ENCODE measurements at regions not wholly inside any gene's neighbourhood (a gene's known extent, or its start where the extent isn't known, plus 50 kb on each side); places are given as distances from the start of the nearest gene placed in this dataset.

DNA sequence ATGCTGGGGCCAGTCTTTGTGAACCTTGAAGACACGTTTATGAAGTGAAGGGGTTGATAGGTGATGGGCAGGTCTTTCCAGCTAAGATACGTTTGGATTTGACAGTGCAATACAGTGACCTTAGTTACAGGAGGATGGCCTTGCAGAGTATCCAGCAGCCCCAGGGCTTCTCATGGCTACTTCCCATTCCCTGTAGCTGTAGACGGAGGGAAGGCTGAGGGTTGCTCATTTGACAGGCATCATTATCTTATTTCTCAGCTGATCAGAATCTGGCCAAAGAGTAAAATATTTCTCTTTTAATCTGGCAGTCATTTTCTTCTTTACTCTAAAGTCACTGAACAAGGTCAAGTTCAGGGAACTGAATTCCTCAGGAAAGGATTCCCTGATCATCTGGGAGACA lies 85.1 kb upstream of the RMDN2 start:
- H3K4me3 ChIP-seq: no peak overlapping the region
- H3K27ac ChIP-seq: no peak overlapping the region
- TF ChIP-seq, protein P1, sequence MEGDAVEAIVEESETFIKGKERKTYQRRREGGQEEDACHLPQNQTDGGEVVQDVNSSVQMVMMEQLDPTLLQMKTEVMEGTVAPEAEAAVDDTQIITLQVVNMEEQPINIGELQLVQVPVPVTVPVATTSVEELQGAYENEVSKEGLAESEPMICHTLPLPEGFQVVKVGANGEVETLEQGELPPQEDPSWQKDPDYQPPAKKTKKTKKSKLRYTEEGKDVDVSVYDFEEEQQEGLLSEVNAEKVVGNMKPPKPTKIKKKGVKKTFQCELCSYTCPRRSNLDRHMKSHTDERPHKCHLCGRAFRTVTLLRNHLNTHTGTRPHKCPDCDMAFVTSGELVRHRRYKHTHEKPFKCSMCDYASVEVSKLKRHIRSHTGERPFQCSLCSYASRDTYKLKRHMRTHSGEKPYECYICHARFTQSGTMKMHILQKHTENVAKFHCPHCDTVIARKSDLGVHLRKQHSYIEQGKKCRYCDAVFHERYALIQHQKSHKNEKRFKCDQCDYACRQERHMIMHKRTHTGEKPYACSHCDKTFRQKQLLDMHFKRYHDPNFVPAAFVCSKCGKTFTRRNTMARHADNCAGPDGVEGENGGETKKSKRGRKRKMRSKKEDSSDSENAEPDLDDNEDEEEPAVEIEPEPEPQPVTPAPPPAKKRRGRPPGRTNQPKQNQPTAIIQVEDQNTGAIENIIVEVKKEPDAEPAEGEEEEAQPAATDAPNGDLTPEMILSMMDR (IDR thresholded peaks at IDR 0.05): no peak
- no peaks in the 10 kb centered on the region for H3K27me3 ChIP-seq
- H3K9me3 ChIP-seq: no peaks in the 10 kb centered on the region
- DNase-seq: no peak
- no peaks in the 10 kb centered on the region for H3K4me1 ChIP-seq
- intact Hi-C loops (cut with DNase I; ENCODE audit: low total_unique reads): loop anchor here (5.0 kb wide), 1 partner anchor 448 kb away; no protein-coding TSS in a partner anchor
- H3K36me3 ChIP-seq: no peaks in the 10 kb centered on the region

DNA sequence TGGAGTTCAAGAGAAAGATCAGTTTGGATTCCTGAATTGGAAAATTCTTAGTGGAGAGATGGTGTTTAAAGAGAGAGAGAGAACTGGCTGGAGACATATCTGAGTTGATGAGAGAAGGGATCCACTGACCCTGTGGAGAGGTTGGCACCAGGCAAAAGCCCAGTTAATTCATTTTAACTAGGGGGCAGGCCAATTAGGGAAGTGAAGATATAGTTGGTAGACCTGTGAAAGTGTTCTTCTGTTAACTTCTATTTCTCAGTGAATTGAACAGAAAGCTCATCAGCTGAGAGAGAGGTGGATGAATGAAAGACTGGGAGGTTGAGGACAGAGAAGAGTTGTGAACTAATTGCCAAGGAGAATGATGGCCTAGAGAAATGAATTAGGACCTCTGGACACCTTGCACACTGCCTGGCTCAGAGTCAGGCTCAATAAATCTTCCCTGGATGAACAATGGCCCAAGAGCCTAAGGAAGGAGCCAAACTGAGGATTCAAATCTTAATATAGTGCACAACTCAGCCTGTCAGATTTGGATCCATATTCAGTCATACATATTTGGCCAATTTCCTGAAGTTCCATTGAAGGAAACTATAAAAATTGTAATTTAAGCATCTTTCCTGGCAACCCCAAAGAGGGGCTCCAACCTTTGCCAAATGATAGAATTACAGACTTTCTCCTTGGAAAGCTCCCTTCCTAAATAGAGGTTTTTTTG lies 82.2 kb upstream of the RMDN2 start:
- no peak for DNase-seq
- Histone ChIP-seq H3K36me3 (no peaks in the 10 kb centered on the region), H3K4me1 (no peaks in the 10 kb centered on the region), H3K9me3 (no peaks in the 10 kb centered on the region), H3K27me3 (no peaks in the 10 kb centered on the region), H3K27ac (no peak overlapping the region), H3K4me3 (no peak overlapping the region)
- intact Hi-C loops (cut with DNase I; ENCODE audit: low total_unique reads): no loop called here
- TF ChIP-seq, protein P1 (IDR thresholded peaks at IDR 0.05): no peak

DNA sequence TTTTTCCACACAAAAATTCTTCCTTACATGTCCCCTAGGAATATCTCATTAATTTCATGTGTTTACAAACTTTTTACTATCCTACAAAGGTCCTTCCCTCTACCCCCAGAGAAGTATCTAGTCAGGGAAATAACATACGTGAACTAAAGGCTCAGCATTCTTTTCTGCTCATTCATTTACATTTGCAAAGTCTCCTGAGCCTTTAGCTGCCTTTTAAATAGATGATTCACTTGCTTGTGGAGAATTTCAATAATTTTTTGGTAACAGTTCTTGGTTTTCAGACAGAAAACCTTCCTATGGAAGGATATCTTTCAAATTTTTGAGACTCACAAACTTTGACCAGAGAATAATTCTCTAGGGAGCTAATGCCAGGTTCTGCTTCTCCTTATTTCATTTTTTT lies 81.5 kb upstream of the RMDN2 start:
- Histone ChIP-seq H3K9me3 (no peaks in the 10 kb centered on the region), H3K27ac (no peak overlapping the region), H3K4me3 (no peak overlapping the region), H3K4me1 (no peaks in the 10 kb centered on the region), H3K36me3 (no peaks in the 10 kb centered on the region), H3K27me3 (no peaks in the 10 kb centered on the region)
- intact Hi-C loops (cut with DNase I; ENCODE audit: low total_unique reads): no loop called here
- DNase-seq: no peak
- TF ChIP-seq, protein P1 (IDR thresholded peaks at IDR 0.05): no peak

DNA sequence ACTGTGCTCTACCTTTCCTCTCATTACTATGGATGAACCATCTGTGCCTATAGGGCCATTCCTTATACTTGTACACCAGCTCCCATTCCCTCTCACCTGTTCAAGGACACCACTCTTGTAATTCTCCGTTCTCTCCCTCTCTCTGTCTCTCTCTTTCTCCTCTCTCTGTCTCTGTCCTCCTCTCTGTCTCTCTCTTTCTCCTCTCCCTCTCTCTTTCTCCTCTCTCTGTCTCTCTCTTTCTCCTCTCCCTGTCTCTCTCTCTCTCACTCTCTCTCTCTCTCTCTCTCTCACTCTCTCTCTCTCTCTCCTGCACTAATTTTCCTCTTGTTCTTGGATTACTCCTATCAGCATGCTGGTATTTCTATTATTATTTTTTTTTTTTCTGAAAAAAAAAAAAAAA lies 78.9 kb upstream of the RMDN2 start:
- TF ChIP-seq, protein P1 (IDR thresholded peaks at IDR 0.05): no peak
- H3K27ac ChIP-seq: no peak overlapping the region
- peaks cover 0 to 10% (median 5%) of the 10 kb centered on the region in 4 donors for H3K4me1 ChIP-seq
- no peak overlapping the region for H3K4me3 ChIP-seq
- no peak for DNase-seq
- no peaks in the 10 kb centered on the region for H3K36me3 ChIP-seq
- intact Hi-C loops (cut with DNase I; ENCODE audit: low total_unique reads): no loop called here
- H3K9me3 ChIP-seq: no peaks in the 10 kb centered on the region
- H3K27me3 ChIP-seq: no peaks in the 10 kb centered on the region

DNA sequence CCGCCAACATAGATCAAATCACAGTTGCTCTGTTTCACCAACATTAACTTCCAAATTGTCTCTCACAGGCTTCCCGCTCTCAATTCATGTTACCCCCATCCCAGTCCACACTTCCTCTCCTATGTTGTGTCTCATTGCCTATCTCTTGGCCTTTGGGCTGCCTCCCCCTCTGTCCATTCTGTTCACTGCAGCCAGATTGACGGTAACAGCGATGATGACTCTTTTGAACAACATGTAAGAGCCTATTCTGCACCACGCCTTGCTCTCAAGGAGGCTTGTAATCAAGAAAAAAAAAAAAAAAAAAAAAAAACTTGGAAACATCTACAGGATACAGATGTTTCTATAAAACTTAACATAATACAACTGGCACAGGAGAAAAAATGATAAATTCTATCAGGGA lies 77.3 kb upstream of the RMDN2 start:
- no peak for DNase-seq
- TF ChIP-seq, protein P1 (IDR thresholded peaks at IDR 0.05): no peak

More for the DNA sequence above, 77.3 kb upstream of the RMDN2 start:
- Histone ChIP-seq H3K36me3 (no peaks in the 10 kb centered on the region), H3K27me3 (no peaks in the 10 kb centered on the region), H3K27ac (no peak overlapping the region), H3K9me3 (no peaks in the 10 kb centered on the region), H3K4me3 (no peak overlapping the region), H3K4me1 (peaks cover 0 to 22% (median 11%) of the 10 kb centered on the region in 4 donors)
- intact Hi-C loops (cut with DNase I; ENCODE audit: low total_unique reads): no loop called here
